Gastrocnemius medialis (tissue), 4 donors: ENCODE measurements at regions not wholly inside any gene's neighbourhood (a gene's known extent, or its start where the extent isn't known, plus 50 kb on each side); places are given as distances from the start of the nearest gene placed in this dataset.

Source experiments
- ATAC-seq, 2 donors: fragments of 150-250 bp; one replicate each; pipeline ENCODE4 v1.9.1; 2016
- DNase-seq, 2 donors: peaks; one replicate each; pipeline ENCODE4 v3.0.0-alpha.2; 2019
- H3K27ac ChIP-seq, 4 donors: fragments of 200-600 bp; sonication (generic); 1 replicate in 1 of 4; 2 replicates in 3 of 4; pipeline ENCODE4 v1.5.1; 2016 to 2018; ENCODE audit warnings: mild to moderate bottlenecking in 2 of 4, moderate library complexity in 1 of 4
- H3K27me3 ChIP-seq, 3 donors: fragments of 200-600 bp; sonication (generic) in 2 of 3; 1 replicate in 1 of 3; 2 replicates in 2 of 3; pipeline versions ENCODE4 v1.5.1 to v1.6.0; 2016 to 2019; ENCODE audit warnings: mild to moderate bottlenecking in 1 of 3, moderate library complexity in 1 of 3
- H3K36me3 ChIP-seq, 2 donors: fragments of 200-600 bp; sonication (generic) in 1 of 2; one replicate each; pipeline ENCODE4 v1.5.1; 2017 to 2018
- H3K4me1 ChIP-seq, 2 donors: fragments of 200-600 bp; sonication (generic) in 1 of 2; one replicate each; pipeline ENCODE4 v1.5.1; 2016 to 2017; ENCODE audit warnings: mild to moderate bottlenecking in 2 of 2
- H3K4me3 ChIP-seq, 4 donors: fragments of 200-600 bp; sonication (generic) in 3 of 4; 1 replicate in 1 of 4; 2 replicates in 3 of 4; pipeline ENCODE4 v1.5.1; 2016 to 2019; ENCODE audit warnings: mild to moderate bottlenecking in 2 of 4
- H3K9me3 ChIP-seq, 3 donors: fragments of 200-600 bp; sonication (generic) in 2 of 3; 1 replicate in 1 of 3; 2 replicates in 2 of 3; pipeline ENCODE4 v1.5.1; 2016 to 2019
- POLR2A ChIP-seq, 2 donors: fragments of 450-650 bp; IDR thresholded peaks; one replicate each; pipeline ENCODE4 v1.6.1; 2017; ENCODE audit warnings: antibody characterized with exemption in 2 of 2, mild to moderate bottlenecking in 2 of 2, moderate library complexity in 2 of 2
- in situ Hi-C, 4 donors: fragments of 200-750 bp; cut with MboI; loops; one replicate each; pipeline versions ENCODE4 v1.15.0 to v1.8.0; 2017; ENCODE audit warnings: low sequenced_read_pairs in 4 of 4
- intact Hi-C: fragments of 100-400 bp; cut with DNase I; formaldehyde crosslinking; loops from one replicate; pipeline ENCODE4 v1.15.1; 2023; ENCODE audit warnings: low total_unique reads
- TF ChIP-seq, protein P1 (sequence below), 5 experiments: fragments of 450-650 bp in 3 of 5; fragments of 200-600 bp in 2 of 5; sonication (generic) in 2 of 5; IDR thresholded peaks in 4 of 5; conservative IDR thresholded peaks in 1 of 5; 1 replicate in 4 of 5; 2 replicates in 1 of 5; pipeline ENCODE4 v1.5.1; 2016 to 2019; ENCODE audit warnings: antibody characterized with exemption in 5 of 5, mild to moderate bottlenecking in 3 of 5, moderate library complexity in 3 of 5

DNA sequence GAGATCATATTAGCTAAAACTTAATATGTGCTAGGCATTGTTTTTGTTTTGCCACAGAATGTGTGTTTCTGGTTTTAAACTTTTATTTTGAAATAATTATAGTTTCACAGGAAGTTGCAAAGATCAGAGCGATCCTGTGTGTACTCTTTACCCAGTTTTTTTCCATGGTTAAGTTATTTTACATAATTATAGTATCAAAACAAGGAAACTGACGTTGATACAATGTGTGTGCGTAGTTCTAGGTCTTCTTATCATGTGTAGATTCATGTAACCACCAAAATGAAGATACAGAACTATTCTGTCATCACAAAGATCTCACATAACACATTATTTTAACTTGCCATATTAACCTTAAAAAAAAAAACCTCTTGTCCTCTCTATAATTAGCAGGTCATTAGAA is 69.2 kb downstream of the BLTP1 start:
- intact Hi-C loops, result no loop called here

DNA sequence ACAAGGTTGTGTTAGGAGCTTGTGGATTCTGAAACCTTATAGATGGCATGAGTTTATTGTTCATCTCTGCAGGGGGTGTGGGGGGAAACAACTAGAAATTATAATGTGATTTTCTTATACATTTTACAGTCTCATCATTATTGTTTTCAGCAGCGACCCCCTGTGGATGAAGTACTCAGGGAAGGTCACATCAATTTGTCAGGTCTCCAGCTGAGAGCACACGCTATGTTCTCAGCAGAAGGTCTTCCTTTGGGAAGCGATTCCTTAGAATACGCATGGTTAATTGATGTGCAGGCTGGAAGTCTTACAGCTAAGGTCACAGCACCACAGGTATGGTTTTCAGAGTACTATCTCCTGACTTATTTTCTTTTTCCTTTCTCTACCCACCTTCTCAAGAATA is 72.2 kb downstream of the BLTP1 start:
- intact Hi-C loops, result no loop called here
- H3K4me1 ChIP-seq, result no peaks in the 10 kb centered on the region
- TF ChIP-seq POLR2A (IDR thresholded peaks at IDR 0.05), result no peak
- TF ChIP-seq, protein P1, sequence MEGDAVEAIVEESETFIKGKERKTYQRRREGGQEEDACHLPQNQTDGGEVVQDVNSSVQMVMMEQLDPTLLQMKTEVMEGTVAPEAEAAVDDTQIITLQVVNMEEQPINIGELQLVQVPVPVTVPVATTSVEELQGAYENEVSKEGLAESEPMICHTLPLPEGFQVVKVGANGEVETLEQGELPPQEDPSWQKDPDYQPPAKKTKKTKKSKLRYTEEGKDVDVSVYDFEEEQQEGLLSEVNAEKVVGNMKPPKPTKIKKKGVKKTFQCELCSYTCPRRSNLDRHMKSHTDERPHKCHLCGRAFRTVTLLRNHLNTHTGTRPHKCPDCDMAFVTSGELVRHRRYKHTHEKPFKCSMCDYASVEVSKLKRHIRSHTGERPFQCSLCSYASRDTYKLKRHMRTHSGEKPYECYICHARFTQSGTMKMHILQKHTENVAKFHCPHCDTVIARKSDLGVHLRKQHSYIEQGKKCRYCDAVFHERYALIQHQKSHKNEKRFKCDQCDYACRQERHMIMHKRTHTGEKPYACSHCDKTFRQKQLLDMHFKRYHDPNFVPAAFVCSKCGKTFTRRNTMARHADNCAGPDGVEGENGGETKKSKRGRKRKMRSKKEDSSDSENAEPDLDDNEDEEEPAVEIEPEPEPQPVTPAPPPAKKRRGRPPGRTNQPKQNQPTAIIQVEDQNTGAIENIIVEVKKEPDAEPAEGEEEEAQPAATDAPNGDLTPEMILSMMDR (IDR thresholded peaks at IDR 0.05 in 4 of 5, conservative IDR thresholded peaks at IDR 0.05 in 1 of 5), result no peak
- in situ Hi-C loops, result no loop called here
- no peak for DNase-seq
- H3K4me3 ChIP-seq, result no peak overlapping the region
- no peaks in the 10 kb centered on the region for H3K9me3 ChIP-seq
- no peak overlapping the region for H3K27ac ChIP-seq
- peaks cover 0 to 32% of the 10 kb centered on the region in 2 donors for H3K36me3 ChIP-seq
- H3K27me3 ChIP-seq, result no peaks in the 10 kb centered on the region
- no peak for ATAC-seq

More for the DNA sequence above, 69.2 kb downstream of the BLTP1 start:
- Histone ChIP-seq H3K9me3 (no peaks in the 10 kb centered on the region), H3K27me3 (no peaks in the 10 kb centered on the region), H3K4me3 (no peak overlapping the region), H3K27ac (no peak overlapping the region), H3K4me1 (no peaks in the 10 kb centered on the region), H3K36me3 (peaks cover 0 to 25% of the 10 kb centered on the region in 2 donors)
- in situ Hi-C loops, result no loop called here
- DNase-seq, result no peak
- no peak for TF ChIP-seq POLR2A (IDR thresholded peaks at IDR 0.05)
- TF ChIP-seq, protein P1 (IDR thresholded peaks at IDR 0.05 in 4 of 5, conservative IDR thresholded peaks at IDR 0.05 in 1 of 5), result no peak
- no peak for ATAC-seq

DNA sequence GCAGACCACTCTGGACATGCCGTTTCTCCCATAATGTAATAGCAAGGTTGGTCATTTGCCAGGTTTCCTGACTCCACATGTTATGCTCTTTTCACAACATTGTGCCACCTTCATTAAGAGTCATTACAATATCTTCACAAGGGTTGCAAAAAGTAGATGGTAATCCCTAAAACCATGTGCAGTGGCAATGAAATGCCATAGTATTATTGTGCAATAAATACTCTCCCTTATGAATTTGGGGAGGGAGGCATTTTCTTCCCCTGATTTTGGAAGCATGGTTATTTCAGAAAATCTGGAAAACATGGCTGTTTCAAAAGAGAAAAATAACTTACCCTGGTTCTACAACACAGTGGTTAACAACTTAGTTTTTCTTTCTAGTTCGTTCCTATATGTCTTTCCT is 75.1 kb downstream of the BLTP1 start:
- Histone ChIP-seq H3K4me1 (no peaks in the 10 kb centered on the region), H3K36me3 (peaks cover 0 to 24% of the 10 kb centered on the region in 2 donors), H3K27ac (no peak overlapping the region), H3K9me3 (no peaks in the 10 kb centered on the region), H3K4me3 (no peak overlapping the region), H3K27me3 (no peaks in the 10 kb centered on the region)
- ATAC-seq, result no peak
- no peak for DNase-seq
- TF ChIP-seq, protein P1 (IDR thresholded peaks at IDR 0.05 in 4 of 5, conservative IDR thresholded peaks at IDR 0.05 in 1 of 5), result no peak
- no peak for TF ChIP-seq POLR2A (IDR thresholded peaks at IDR 0.05)
- in situ Hi-C loops (no loop called here), intact Hi-C loops (no loop called here)

DNA sequence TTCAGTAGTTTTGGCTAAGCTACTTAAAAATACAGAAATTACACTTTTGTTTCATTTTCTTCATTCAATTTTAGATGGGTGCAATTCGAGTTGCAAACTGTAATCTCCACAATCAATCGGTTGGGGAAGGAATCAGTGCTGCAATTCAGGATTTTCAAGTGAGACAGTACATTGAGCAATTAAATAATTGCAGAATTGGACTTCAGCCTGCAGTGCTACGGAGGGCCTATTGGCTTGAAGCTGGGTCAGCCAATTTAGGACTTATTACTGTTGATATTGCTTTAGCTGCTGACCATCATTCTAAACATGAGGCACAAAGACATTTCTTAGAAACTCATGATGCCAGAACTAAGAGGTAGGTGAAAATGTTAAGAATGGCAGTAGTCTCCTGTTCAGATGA is 77.7 kb downstream of the BLTP1 start:
- Histone ChIP-seq H3K27ac (no peak overlapping the region), H3K4me3 (no peak overlapping the region), H3K4me1 (no peaks in the 10 kb centered on the region), H3K9me3 (no peaks in the 10 kb centered on the region), H3K36me3 (peaks cover 0 to 21% of the 10 kb centered on the region in 2 donors), H3K27me3 (no peaks in the 10 kb centered on the region)
- intact Hi-C loops, result no loop called here
- ATAC-seq (no peak), DNase-seq (no peak)
- in situ Hi-C loops, result no loop called here
- TF ChIP-seq, protein P1 (IDR thresholded peaks at IDR 0.05 in 4 of 5, conservative IDR thresholded peaks at IDR 0.05 in 1 of 5), result no peak
- TF ChIP-seq POLR2A (IDR thresholded peaks at IDR 0.05), result no peak

DNA sequence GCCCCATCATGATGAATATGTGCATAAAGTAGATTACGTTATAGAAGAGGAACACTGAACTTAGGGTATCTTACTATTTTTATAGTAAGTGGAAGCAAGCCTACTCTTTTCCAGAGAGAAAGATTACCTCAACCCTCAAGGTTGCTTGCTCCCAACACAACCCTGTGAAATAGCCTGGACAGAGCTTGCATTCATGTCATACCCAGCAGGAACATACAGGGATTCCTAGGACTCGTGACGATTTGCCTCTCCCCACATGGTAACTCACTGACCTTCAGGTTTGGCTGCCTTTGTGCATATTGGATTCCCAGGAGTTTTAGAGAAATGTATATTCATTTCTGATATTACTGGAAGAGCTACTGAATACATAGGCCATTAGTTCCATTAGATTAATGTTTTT is 80.5 kb downstream of the BLTP1 start:
- intact Hi-C loops, result no loop called here
- Histone ChIP-seq H3K9me3 (no peaks in the 10 kb centered on the region), H3K36me3 (peaks cover 0 to 21% of the 10 kb centered on the region in 2 donors), H3K27ac (no peak overlapping the region), H3K4me1 (no peaks in the 10 kb centered on the region), H3K27me3 (no peaks in the 10 kb centered on the region), H3K4me3 (no peak overlapping the region)
- TF ChIP-seq, protein P1 (IDR thresholded peaks at IDR 0.05 in 4 of 5, conservative IDR thresholded peaks at IDR 0.05 in 1 of 5), result no peak
- TF ChIP-seq POLR2A (IDR thresholded peaks at IDR 0.05), result no peak
- DNase-seq, result no peak
- ATAC-seq, result no peak
- in situ Hi-C loops, result no loop called here
